HG03342 (cell line): ENCODE measurements at regions not wholly inside any gene's neighbourhood (a gene's known extent, or its start where the extent isn't known, plus 50 kb on each side); places are given as distances from the start of the nearest gene placed in this dataset.
"Not testable (repeated sequence)": the region's sequence is repeated elsewhere in the genome, so short reads cannot be mapped to it uniquely, and the experiment has no call there.

Experiments used
- ATAC-seq: cut with Tn5 transposase; IDR thresholded peaks from one replicate; pipeline ENCODE4 v1.9.1; 2021; ENCODE audit warnings: mild to moderate bottlenecking, moderate library complexity; ENCODE audit not compliant: unreplicated experiment

DNA sequence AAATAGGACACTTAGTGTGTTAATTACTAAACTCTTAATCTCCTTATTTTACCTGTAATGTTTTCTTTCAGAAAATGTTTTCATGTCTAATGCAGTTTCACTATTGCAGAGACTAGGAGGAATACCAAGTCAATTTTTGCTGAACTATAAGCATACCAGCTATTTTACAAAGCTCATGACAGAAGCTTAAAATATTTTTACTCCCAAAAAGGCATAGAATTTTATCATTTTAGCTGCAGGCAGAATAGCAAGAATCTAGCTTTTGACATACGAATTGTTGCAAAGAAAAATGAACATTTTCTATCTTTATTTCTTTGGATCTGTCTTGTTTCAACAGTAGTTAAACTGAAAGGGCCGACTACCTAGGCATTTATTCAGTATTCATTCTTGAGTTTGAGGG, 366.9 kb downstream of the FAT3 start:
- no peak for ATAC-seq

GRCh38 chr11:92594251-92594650, 369.6 kb downstream of the FAT3 start:
- ATAC-seq = no peak

GRCh38 chr11:92595052-92595451, 370.4 kb downstream of the FAT3 start:
- no peak for ATAC-seq

DNA sequence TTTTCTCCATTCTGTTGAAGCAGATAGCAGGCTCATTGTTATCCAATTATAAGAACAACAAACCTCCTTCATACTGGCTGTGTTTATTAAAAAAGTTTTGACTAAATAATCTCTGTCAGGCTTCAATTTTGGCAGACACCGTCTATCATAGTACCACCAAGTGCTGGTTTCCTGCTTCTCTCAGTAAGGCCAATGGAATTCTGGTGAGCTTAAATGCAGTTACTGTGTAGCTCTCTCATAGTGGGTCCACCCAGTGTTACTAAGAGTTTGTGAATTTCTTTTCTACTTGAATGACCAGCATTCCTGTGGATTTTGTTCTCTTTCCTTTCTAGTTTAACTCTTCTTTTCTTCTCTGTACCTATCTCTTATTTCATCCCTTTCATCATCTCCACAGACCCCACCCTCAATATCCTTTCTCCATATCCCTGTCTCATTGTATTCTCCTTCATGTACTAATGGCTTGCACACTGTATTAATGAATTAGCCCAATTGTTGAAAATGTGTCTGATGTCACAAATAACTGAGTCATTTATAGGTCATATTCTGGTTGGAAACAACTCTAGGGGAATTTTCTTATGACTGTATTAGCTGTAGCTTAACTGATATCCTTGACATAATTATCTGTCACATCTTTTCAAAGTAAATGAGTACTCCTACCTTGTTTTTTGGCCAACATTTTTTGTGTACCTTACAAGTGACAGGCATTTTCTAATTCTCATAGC, 372.1 kb downstream of the FAT3 start:
- ATAC-seq = no peak

GRCh38 chr11:92601048-92601447, 368.4 kb upstream of the MTNR1B start:
- ATAC-seq = no peak

- ATAC-seq = no peak
Observed at GRCh38 chr11:92605667-92606066, 363.8 kb upstream of the MTNR1B start.

GRCh38 chr11:92607969-92608722, 361.3 kb upstream of the MTNR1B start:
- ATAC-seq = no peak

DNA sequence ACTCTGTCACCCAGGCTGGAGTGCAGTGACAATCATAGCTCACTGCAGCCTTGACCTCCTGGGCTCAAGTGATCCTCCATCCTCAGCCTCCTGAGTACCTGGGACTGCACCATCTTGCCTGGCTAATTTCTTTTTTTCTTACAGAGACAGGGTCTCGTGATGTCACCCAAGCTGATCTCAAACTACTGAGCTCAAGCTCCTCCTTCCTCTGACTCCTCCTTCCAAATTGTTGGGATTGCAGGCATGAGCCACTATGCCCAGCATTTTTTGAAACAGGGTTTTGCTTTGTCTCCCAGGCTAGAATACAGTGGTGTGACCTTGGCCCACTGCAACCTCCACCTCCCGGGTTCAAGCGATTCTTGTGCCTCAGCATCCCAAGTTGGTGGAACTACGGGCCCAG, 358.3 kb upstream of the MTNR1B start:
- no peak for ATAC-seq

GRCh38 chr11:92618020-92618419, 351.4 kb upstream of the MTNR1B start:
- ATAC-seq = not testable (repeated sequence)

- ATAC-seq = no peak
Observed at GRCh38 chr11:92623055-92623454, 346.4 kb upstream of the MTNR1B start.

GRCh38 chr11:92625894-92626293, 343.6 kb upstream of the MTNR1B start:
- ATAC-seq = no peak

DNA sequence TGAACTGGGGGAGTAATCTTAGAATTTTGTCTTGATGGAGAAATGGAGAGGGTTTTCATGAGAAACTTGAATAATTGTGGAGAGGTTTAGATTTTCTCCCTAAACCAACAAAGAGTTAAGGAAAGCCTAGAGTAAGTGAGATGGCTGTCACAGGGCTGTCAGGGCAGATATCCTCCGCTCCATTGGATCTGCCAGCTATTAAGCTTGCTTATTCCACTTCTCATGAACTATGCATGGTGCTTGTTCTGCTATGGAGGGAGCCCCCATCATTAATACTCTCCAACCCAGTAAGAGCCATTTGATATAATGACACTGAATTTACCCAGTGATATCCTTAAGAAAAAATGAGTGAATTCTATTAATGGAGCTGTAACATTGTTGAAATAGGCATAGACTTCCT, 342.8 kb upstream of the MTNR1B start:
- ATAC-seq = no peak

DNA sequence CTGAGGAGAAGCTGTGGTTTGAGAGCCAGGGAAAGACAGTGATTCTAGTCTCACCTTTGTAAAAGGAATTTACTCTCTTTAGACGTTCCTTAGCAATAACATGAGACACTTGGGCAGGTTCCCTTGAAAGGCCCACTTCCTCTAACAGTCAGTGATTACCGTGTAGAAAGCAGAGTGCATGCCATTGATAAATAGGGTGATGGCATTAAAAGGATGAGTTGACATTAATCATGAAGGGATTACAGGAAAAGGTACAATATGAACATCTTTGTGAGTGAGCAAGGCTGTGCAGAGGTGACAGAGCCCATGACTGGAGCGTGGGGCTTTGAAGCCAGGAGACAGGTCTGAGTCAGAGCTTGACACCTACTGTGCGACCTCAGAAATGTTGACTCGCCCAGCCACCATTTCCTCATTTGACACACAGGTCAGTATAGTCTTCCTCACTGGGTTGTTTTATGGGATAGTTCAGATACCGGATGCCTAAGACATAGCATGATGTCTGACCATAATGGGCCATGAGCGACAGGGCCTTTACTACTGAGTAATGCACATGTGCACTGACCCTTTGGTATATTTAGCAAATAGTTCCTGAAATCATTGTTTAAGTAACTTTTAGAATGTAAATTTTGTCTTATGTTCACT, 341.7 kb upstream of the MTNR1B start:
- ATAC-seq = no peak

DNA sequence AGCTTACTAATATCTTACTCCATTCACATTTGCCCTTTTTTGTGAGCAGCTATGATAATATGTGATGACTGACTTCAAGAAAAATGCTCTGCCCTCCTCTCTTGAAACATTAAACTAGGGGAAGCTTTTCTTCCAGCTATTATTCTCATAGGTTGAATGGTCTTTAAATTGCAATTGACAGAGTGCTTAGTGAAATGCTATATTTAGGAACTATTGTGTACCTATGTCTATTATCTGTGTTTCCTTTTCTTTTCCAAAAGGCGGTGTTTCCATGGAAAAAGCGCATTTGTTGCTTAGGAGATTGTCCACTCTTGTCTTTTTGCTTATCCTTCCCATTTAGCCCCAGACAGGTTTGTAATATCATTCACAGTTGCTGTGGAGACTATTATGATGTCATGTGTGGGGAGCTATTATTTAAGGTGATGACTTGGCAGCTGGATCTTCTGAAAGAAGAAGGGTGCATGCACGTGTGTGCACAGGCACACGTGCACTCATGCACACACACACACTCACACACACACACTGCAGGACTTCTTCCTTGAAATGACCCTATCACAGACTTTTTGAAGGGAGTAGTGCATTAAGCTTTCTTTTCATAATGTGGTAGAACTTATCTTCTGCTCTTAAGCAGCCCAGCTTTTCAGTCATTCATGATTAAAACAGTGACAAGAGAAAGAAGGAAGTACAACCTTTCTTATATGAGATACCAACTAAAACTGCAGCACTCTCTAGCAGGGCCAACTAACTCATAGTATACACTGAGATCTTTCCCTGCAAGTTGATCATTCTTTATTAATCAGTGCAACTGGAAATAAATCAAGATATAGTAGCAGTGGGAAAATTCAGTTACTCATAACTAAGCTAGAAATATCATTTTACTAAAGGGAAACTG, 340.8 kb upstream of the MTNR1B start:
- no peak for ATAC-seq

DNA sequence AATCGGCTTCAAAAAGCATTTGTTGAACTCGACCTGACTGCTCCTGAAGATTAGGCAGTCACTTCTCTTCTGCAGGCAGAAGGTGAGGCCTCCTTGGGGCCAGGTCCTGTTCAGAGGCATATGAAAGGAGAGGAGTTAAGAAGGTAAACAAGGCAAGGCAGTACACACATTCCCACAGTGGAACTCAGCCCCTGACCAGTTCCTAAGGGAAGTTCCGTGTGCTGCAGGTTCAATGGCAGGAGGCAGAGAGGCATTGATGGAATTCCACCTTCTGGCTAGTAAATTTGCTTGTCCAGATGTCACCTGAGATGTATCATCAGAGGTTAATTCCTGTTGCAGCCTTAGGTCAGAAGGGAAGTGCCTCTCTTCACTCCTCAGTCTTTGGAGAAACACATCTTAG, 337.0 kb upstream of the MTNR1B start:
- no peak for ATAC-seq

GRCh38 chr11:92633820-92634219, 335.6 kb upstream of the MTNR1B start:
- no peak for ATAC-seq

DNA sequence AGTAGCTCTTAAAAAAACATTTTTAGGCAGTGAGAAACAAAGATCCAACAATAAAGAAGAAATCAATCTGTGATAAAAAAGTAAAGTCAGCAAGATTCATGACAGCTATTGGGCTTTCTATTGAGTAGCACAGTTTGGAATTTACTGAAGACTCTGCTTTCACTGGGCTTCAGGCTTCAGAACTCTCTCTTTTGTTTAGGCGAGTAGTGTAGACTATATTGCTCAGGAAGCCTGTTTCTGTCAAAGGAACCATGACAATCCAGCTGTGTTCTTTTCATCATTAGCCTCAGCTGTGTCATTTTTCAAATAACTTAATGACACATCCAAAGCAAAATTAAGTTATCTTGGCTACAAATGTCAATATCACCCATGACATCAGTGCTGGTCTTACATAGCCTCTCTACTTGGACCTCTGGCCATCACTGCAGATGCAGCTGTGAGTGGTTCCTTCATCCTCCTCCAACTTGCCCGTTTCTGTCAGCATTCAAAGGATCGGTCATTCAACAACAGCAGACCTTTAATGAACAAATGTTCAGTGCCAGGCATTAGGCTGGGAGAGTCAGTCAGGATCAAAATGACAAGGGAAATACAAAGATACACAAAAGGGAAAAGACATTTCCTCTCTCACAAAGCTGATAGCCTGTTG, 332.8 kb upstream of the MTNR1B start:
- ATAC-seq = no peak

GRCh38 chr11:92638678-92639077, 330.8 kb upstream of the MTNR1B start:
- no peak for ATAC-seq

GRCh38 chr11:92642177-92642931, 327.1 kb upstream of the MTNR1B start:
- ATAC-seq = no peak

DNA sequence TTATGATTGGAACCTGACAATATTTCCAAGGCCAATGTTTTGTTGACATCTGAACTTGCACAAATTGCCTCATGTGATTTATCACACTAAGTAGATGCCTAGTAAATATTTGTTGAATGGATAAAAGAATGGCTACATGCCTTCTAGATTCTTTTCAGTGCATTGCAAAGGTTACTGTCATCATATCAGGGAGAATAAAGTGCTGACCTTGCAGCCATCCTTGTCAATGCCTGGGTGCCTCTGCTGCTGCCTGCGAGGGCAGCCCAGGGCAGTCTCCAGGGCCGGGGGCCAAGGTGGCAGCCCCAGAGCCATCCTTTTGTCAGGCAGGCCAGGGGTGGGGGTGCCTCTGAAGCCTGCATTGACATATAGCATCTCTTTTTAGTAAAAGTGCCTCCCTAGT, 325.6 kb upstream of the MTNR1B start:
- no peak for ATAC-seq
